ENCODE measurements at regions not wholly inside any gene's neighbourhood (a gene's known extent, or its start where the extent isn't known, plus 50 kb on each side); places are given as distances from the start of the nearest gene placed in this dataset.

GRCh38 chr5:88117546-88117945, 151.1 kb downstream of the TMEM161B start:
- no peaks in the 10 kb centered on the region for H3K36me3 ChIP-seq (ENCODE audit: control insufficient read depth in 2 of 2, insufficient read depth in 2 of 2, low read length in 1 of 2)
- no peak overlapping the region for H3K4me3 ChIP-seq
- ChIA-PET CTCF (no interaction called here), POLR2A (no interaction called here), RAD21 (ENCODE audit: unreplicated experiment) (no interaction called here), SMC1A (ENCODE audit: uncharacterized antibody, unreplicated experiment) (no interaction called here)
- no peak overlapping the region for H3K9ac ChIP-seq (ENCODE audit: control insufficient read depth, insufficient read depth, low read length)
- H2AFZ ChIP-seq (ENCODE audit: control insufficient read depth, low read depth, low read length), result no peak overlapping the region
- no peaks in the 10 kb centered on the region for H4K20me1 ChIP-seq (ENCODE audit: control insufficient read depth, insufficient read depth)
- ATAC-seq (no peak), FAIRE-seq (no peak), DNase-seq (ENCODE audit: low read depth, low spot score) (no peak)
- H3K27ac ChIP-seq (ENCODE audit: control insufficient read depth, insufficient read depth), result no peak overlapping the region
- intact Hi-C loops (cut with micrococcal nuclease; ENCODE audit: unreplicated experiment), result no loop called here
- no peak overlapping the region for H3K4me2 ChIP-seq (ENCODE audit: control insufficient read depth, insufficient read depth)
- no peaks in the 10 kb centered on the region for H3K79me2 ChIP-seq (ENCODE audit: control insufficient read depth, insufficient read depth, low read length)
- TF ChIP-seq PRDM15 (CRISPR knock-in tag; IDR thresholded peaks at IDR 0.05), result no peak
- TF ChIP-seq ZNF217 (IDR thresholded peaks at IDR 0.05), result no peak
- TF ChIP-seq JUND (IDR thresholded peaks at IDR 0.05; ENCODE audit: low read depth, low read length), result no peak
- TF ChIP-seq TCF12 (IDR thresholded peaks at IDR 0.05; ENCODE audit: low read depth, low read length), result no peak
- TF ChIP-seq E2F8 (IDR thresholded peaks at IDR 0.05; ENCODE audit: low read depth, partially characterized antibody), result no peak
- TF ChIP-seq ZNF384 (IDR thresholded peaks at IDR 0.05; ENCODE audit: borderline replicate concordance, low read depth, low read length), result no peak
- no peak for TF ChIP-seq POLR2A (IDR thresholded peaks at IDR 0.05; ENCODE audit: low read depth, low read length)
- in situ Hi-C loops (cut with MboI), result no loop called here
- H3K9me3 ChIP-seq (replicated peaks; ENCODE audit: control insufficient read depth, insufficient read depth, low read length), result no peaks in the 10 kb centered on the region
- BruUV-seq (replicated peaks), result no TSS peak
- H3K4me1 ChIP-seq (ENCODE audit: control insufficient read depth, insufficient read depth, low read length), result no peaks in the 10 kb centered on the region
- no peaks in the 10 kb centered on the region; a peak in 1 of 4 replicates for H3K27me3 ChIP-seq (replicated peaks in 1 of 2; ENCODE audit: control insufficient read depth in 2 of 2, insufficient read depth in 2 of 2, low read length in 1 of 2)

Data from GM12878 (cell line).